BLaER1 (cell line): ENCODE measurements at regions not wholly inside any gene's neighbourhood (a gene's known extent, or its start where the extent isn't known, plus 50 kb on each side); places are given as distances from the start of the nearest gene placed in this dataset.

Source experiments
- H3K27ac ChIP-seq: shearing (Covaris generic); formaldehyde crosslinking; 2 replicates; pipeline ENCODE4 v1.8.1; 2022
- H3K27me3 ChIP-seq: shearing (Covaris generic); formaldehyde crosslinking; 2 replicates; pipeline ENCODE4 v1.8.1; 2022
- H3K36me3 ChIP-seq: shearing (Covaris generic); formaldehyde crosslinking; 2 replicates; pipeline ENCODE4 v1.8.1; 2022
- H3K4me1 ChIP-seq: shearing (Covaris generic); formaldehyde crosslinking; 2 replicates; pipeline ENCODE4 v1.8.1; 2022
- H3K4me2 ChIP-seq: shearing (Covaris generic); formaldehyde crosslinking; 2 replicates; pipeline ENCODE4 v1.8.1; 2022
- H3K4me3 ChIP-seq: shearing (Covaris generic); formaldehyde crosslinking; 2 replicates; pipeline ENCODE4 v1.8.1; 2022
- H3K9ac ChIP-seq: shearing (Covaris generic); formaldehyde crosslinking; 2 replicates; pipeline ENCODE4 v1.8.1; 2022
- H3K9me3 ChIP-seq: shearing (Covaris generic); formaldehyde crosslinking; 2 replicates; pipeline ENCODE4 v1.8.1; 2022
- H4K20me1 ChIP-seq: shearing (Covaris generic); formaldehyde crosslinking; 2 replicates; pipeline ENCODE4 v1.8.1; 2022
- Cebpa-rat ChIP-seq: shearing (Covaris generic); IDR thresholded peaks from 2 replicates; pipeline ENCODE4 v1.8.1; 2022

GRCh38 chr7:121557034-121557892 lies 161.2 kb upstream of the FAM3C start:
- no peak overlapping the region for H3K27ac ChIP-seq
- no peak overlapping the region for H3K9ac ChIP-seq
- H3K9me3 ChIP-seq: no peaks in the 10 kb centered on the region
- H3K4me2 ChIP-seq: no peak overlapping the region
- H3K36me3 ChIP-seq: no peaks in the 10 kb centered on the region
- H3K27me3 ChIP-seq: no peaks in the 10 kb centered on the region
- TF ChIP-seq Cebpa-rat: no peak
- H4K20me1 ChIP-seq: no peaks in the 10 kb centered on the region
- H3K4me1 ChIP-seq: no peaks in the 10 kb centered on the region
- H3K4me3 ChIP-seq: no peak overlapping the region

GRCh38 chr7:121555558-121555957 lies 159.4 kb upstream of the FAM3C start:
- H3K9ac ChIP-seq: no peak overlapping the region
- TF ChIP-seq Cebpa-rat: no peak
- no peak overlapping the region for H3K4me2 ChIP-seq
- H4K20me1 ChIP-seq: no peaks in the 10 kb centered on the region
- no peaks in the 10 kb centered on the region for H3K4me1 ChIP-seq
- H3K4me3 ChIP-seq: no peak overlapping the region
- no peaks in the 10 kb centered on the region for H3K36me3 ChIP-seq
- H3K9me3 ChIP-seq: no peaks in the 10 kb centered on the region
- no peak overlapping the region for H3K27ac ChIP-seq
- no peaks in the 10 kb centered on the region for H3K27me3 ChIP-seq

DNA sequence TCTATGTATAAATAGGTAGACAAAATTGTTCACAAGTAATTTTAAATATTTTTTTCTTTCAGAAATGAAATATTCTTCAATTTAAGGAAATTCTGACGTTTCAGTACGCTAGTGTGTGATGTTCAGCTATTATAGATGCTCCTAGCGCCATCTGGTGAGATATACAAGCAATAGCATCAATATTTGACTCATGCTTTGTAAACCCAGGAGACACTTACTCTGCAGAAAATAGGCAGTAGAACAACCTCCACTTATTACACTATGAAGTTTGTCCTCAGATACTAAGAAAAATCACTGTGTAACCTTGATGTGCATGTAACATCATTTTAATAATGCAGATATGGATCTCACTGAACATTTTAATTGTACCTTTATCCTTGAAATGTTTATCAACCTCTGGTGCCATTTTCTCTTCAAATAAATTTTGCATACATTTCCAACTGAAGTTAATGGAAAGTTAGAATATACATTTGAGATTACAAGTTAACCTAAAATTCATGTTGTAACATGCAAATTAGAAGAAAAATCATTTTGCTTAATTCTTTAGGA lies 151.5 kb upstream of the FAM3C start:
- Histone ChIP-seq H4K20me1 (no peaks in the 10 kb centered on the region), H3K4me2 (no peak overlapping the region), H3K4me3 (no peak overlapping the region), H3K9ac (no peak overlapping the region), H3K4me1 (no peaks in the 10 kb centered on the region), H3K27ac (no peak overlapping the region), H3K36me3 (no peaks in the 10 kb centered on the region), H3K27me3 (no peaks in the 10 kb centered on the region), H3K9me3 (peaks cover 8% of the 10 kb centered on the region; the same call in 1 of the 2 replicates)
- no peak for TF ChIP-seq Cebpa-rat

GRCh38 chr7:121546632-121547543 lies 150.8 kb upstream of the FAM3C start:
- no peaks in the 10 kb centered on the region for H3K36me3 ChIP-seq
- TF ChIP-seq Cebpa-rat: no peak
- H3K27ac ChIP-seq: no peak overlapping the region
- no peak overlapping the region for H3K4me2 ChIP-seq
- H3K4me3 ChIP-seq: no peak overlapping the region
- H3K4me1 ChIP-seq: no peaks in the 10 kb centered on the region
- H4K20me1 ChIP-seq: no peaks in the 10 kb centered on the region
- no peaks in the 10 kb centered on the region for H3K27me3 ChIP-seq
- peaks cover 8% of the 10 kb centered on the region; the same call in 1 of the 2 replicates for H3K9me3 ChIP-seq
- H3K9ac ChIP-seq: no peak overlapping the region

GRCh38 chr7:121545418-121545817 lies 149.3 kb upstream of the FAM3C start:
- Histone ChIP-seq H3K9ac (no peak overlapping the region), H3K4me1 (no peaks in the 10 kb centered on the region), H3K27me3 (no peaks in the 10 kb centered on the region), H3K36me3 (no peaks in the 10 kb centered on the region), H4K20me1 (no peaks in the 10 kb centered on the region), H3K4me3 (no peak overlapping the region), H3K27ac (no peak overlapping the region), H3K9me3 (peaks cover 8% of the 10 kb centered on the region; the same call in 1 of the 2 replicates), H3K4me2 (no peak overlapping the region)
- TF ChIP-seq Cebpa-rat: no peak

DNA sequence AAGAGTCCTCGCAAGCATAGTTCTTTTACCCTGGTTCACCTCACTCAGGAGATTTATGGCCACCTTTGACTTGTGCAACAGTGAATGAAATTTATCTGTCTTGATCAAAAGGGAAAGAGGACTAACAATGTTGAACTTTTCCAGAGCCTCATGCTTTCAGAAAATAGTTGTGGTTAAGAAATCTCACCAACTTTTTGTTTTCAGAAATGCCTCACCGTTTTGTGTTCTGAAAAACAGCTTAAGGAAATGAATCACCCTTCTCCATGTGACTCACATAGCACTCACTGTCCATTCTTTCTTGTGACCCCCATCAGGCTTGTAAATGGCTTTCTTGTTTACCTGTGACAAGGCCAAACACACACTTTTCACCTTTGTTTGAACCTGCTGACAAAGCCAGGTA lies 148.6 kb upstream of the FAM3C start:
- Histone ChIP-seq H4K20me1 (no peaks in the 10 kb centered on the region), H3K27me3 (no peaks in the 10 kb centered on the region), H3K4me1 (no peaks in the 10 kb centered on the region), H3K27ac (no peak overlapping the region), H3K4me3 (no peak overlapping the region), H3K9ac (no peak overlapping the region), H3K4me2 (no peak overlapping the region), H3K36me3 (no peaks in the 10 kb centered on the region), H3K9me3 (peaks cover 8% of the 10 kb centered on the region; the same call in 1 of the 2 replicates)
- TF ChIP-seq Cebpa-rat: no peak

- H3K9me3 ChIP-seq: peaks cover 8% of the 10 kb centered on the region; the same call in 1 of the 2 replicates
- H3K36me3 ChIP-seq: no peaks in the 10 kb centered on the region
- H3K9ac ChIP-seq: no peak overlapping the region
- H4K20me1 ChIP-seq: no peaks in the 10 kb centered on the region
- H3K27ac ChIP-seq: no peak overlapping the region
- no peaks in the 10 kb centered on the region for H3K4me1 ChIP-seq
- no peak for TF ChIP-seq Cebpa-rat
- H3K4me2 ChIP-seq: no peak overlapping the region
- no peak overlapping the region for H3K4me3 ChIP-seq
- H3K27me3 ChIP-seq: no peaks in the 10 kb centered on the region
Measured at GRCh38 chr7:121544238-121544637, 148.1 kb upstream of the FAM3C start.

GRCh38 chr7:121541457-121541856 lies 145.3 kb upstream of the FAM3C start:
- H3K9ac ChIP-seq: no peak overlapping the region
- TF ChIP-seq Cebpa-rat: no peak
- H3K4me1 ChIP-seq: no peaks in the 10 kb centered on the region

DNA sequence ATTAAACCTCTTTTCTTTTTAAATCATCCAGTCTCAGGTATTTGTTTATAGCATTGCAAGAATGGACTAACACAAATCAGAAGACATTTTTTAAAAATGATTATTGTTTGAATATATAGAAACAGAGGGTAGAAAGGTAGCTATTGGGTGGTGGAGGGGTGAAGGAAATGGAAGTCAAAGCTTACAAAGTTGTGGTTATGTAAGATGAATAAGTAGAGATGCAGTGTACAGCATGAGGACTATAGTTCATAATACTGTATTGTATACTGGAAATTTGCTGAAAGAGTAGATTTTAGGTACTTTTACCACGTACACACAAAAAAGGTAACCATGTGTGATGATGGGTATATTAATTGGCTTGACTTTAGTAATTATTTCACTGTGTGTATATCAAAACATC lies 144.0 kb upstream of the FAM3C start:
- H3K27me3 ChIP-seq: no peaks in the 10 kb centered on the region
- no peaks in the 10 kb centered on the region for H3K4me1 ChIP-seq
- no peak overlapping the region for H3K27ac ChIP-seq
- no peak overlapping the region for H3K4me2 ChIP-seq
- no peak overlapping the region for H3K9ac ChIP-seq
- no peaks in the 10 kb centered on the region for H3K36me3 ChIP-seq
- peaks cover 3% of the 10 kb centered on the region; the same call in 1 of the 2 replicates for H3K9me3 ChIP-seq
- H4K20me1 ChIP-seq: no peaks in the 10 kb centered on the region
- no peak for TF ChIP-seq Cebpa-rat
- no peak overlapping the region for H3K4me3 ChIP-seq

More at GRCh38 chr7:121541457-121541856, 145.3 kb upstream of the FAM3C start:
- Histone ChIP-seq H3K36me3 (no peaks in the 10 kb centered on the region), H3K27ac (no peak overlapping the region), H3K9me3 (peaks cover 8% of the 10 kb centered on the region; the same call in 1 of the 2 replicates), H3K27me3 (no peaks in the 10 kb centered on the region), H3K4me3 (no peak overlapping the region), H4K20me1 (no peaks in the 10 kb centered on the region), H3K4me2 (no peak overlapping the region)
